ENCODE measurements at regions not wholly inside any gene's neighbourhood (a gene's known extent, or its start where the extent isn't known, plus 50 kb on each side); places are given as distances from the start of the nearest gene placed in this dataset.
"Not testable (repeated sequence)": the region's sequence is repeated elsewhere in the genome, so short reads cannot be mapped to it uniquely, and the experiment has no call there.

DNA sequence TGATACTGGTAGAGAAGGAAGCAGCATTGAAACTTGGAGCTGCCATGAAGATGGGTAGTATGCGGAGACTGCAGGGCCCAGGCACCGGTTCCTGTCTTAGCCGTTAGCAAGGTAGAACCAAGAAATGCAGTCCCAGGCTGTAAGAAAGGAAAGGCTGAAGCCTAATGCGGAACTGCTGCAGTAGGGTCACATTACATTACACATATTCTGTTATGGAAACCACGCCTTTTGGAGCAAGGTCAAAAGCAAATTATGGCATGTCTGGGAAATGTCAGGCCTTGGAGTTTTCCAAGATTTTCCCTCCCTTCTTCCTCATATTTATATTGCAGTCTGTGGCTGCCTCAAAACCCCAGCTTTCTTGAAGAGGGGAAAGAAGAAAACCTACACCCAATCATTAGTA lies 204.8 kb upstream of the RASGEF1B start:
- H3K4me3 Mint-ChIP-seq: no peak overlapping the region
- no peaks in the 10 kb centered on the region for H3K4me1 Mint-ChIP-seq (ENCODE audit: low read depth)
- DNase-seq: no peak
- POLR2A ChIA-PET: no interaction called here
- H3K27ac Mint-ChIP-seq: no peak overlapping the region
- peaks cover 4% of the 10 kb centered on the region for H3K27me3 Mint-ChIP-seq (ENCODE audit: low read depth)
- no peaks in the 10 kb centered on the region for H3K9me3 Mint-ChIP-seq (ENCODE audit: insufficient read depth)
- CTCF ChIA-PET: no interaction called here
- no peaks in the 10 kb centered on the region for H3K36me3 Mint-ChIP-seq (ENCODE audit: low read depth)
- ATAC-seq: no peak

DNA sequence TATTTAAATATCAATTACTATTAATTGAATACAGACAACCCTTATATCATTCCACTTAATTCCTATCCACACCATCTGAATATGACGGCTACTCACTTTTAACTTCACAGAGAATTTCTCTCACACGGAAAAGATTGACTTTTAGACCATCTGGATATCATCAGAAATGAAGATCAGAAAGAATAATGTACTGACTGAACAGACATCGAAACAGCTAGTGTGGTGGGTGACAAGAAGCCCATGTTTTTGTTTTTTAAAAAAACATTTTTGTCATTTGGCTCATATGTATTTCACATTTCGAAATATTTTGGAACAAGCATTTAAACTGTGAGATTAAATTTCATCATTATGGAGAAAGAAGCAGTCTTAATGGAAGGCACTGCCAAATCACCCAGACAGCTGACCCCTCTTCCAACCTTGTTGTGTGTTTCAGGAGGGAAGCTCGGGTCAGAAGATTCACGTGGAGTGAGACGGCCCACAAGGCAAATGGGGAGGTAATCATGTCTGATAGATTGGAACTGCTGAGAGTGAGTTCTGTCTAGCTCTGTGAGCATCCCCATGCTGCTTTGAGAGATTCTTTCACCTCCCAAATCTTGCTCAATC lies 204.2 kb upstream of the RASGEF1B start:
- POLR2A ChIA-PET: no interaction called here
- no peaks in the 10 kb centered on the region for H3K4me1 Mint-ChIP-seq (ENCODE audit: low read depth)
- H3K4me3 Mint-ChIP-seq: no peak overlapping the region
- DNase-seq: no peak
- no peaks in the 10 kb centered on the region for H3K36me3 Mint-ChIP-seq (ENCODE audit: low read depth)
- CTCF ChIA-PET: no interaction called here
- no peaks in the 10 kb centered on the region for H3K9me3 Mint-ChIP-seq (ENCODE audit: insufficient read depth)
- H3K27me3 Mint-ChIP-seq (ENCODE audit: low read depth): peaks cover 4% of the 10 kb centered on the region
- no peak for ATAC-seq
- H3K27ac Mint-ChIP-seq: no peak overlapping the region

DNA sequence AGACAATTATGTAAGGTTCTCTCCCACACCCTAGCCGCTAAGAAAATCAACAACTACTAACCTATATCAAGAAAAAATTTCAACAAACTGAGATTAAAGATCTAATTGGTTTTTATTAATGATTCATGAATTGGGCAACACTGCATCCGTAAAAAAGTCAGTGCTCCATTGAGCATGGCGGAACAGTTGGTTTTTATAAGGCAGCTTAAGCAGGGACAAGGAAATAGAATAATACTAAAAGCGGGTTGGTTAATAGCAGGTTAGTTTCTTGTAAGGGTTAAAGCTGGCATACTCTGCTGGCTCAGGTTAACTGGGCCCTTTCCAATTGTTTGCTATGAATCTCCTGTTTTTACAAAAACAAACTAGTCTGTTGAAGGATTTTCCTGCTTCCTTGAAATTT lies 202.3 kb upstream of the RASGEF1B start:
- Mint-ChIP-seq H3K36me3 (ENCODE audit: low read depth) (no peaks in the 10 kb centered on the region), H3K4me3 (no peak overlapping the region), H3K27me3 (ENCODE audit: low read depth) (no peaks in the 10 kb centered on the region), H3K4me1 (ENCODE audit: low read depth) (no peaks in the 10 kb centered on the region), H3K9me3 (ENCODE audit: insufficient read depth) (no peaks in the 10 kb centered on the region), H3K27ac (no peak overlapping the region)
- ATAC-seq (no peak), DNase-seq (no peak)
- CTCF ChIA-PET: no interaction called here
- POLR2A ChIA-PET: no interaction called here

DNA sequence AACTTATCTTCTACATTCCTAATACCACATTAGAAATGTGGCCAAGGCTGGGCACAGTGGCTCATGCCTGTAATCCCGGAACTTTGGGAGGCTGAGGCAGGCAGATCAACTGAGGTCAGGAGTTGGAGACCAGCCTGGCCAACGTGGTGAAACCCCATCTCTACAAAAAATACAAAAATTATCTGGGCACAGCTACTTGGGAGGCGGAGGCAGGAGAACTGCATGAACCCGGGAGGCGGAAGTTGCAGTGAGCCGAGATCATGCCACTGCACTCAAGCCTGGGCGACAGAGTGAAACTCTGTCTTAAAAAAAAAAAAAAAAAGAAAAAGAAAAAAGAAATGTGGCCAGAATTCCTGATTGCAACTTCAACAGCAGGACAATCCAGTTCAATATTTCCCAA lies 196.6 kb upstream of the RASGEF1B start:
- H3K4me3 Mint-ChIP-seq; H3K4me1 Mint-ChIP-seq (ENCODE audit: low read depth); H3K36me3 Mint-ChIP-seq (ENCODE audit: low read depth); ATAC-seq; DNase-seq; H3K27me3 Mint-ChIP-seq (ENCODE audit: low read depth); H3K9me3 Mint-ChIP-seq (ENCODE audit: insufficient read depth); H3K27ac Mint-ChIP-seq; POLR2A ChIA-PET: not testable (repeated sequence)
- CTCF ChIA-PET: interaction anchor here (0.9 kb wide), 1 partner anchor 201 kb away, joined by 3 read pairs; no protein-coding TSS in a partner anchor

DNA sequence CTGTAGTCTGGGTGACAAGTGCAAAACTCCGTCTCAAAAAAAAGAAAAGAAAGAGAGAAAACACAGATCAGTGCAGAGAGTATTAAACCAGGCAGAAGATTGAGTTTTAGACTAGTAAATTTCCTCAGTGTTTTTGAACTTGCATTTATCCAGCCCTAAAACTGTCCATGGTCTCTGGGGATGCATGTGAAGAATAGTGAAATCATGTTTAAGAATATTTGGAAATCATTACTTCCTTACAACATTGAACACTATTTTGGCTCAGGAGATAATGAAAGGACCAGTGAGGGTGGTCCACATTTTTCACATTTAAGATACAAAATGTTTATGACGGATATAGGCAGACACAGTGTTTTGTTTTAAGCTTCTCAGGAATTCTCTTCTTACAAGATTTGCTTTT lies 195.8 kb upstream of the RASGEF1B start:
- Mint-ChIP-seq H3K36me3 (ENCODE audit: low read depth) (no peaks in the 10 kb centered on the region), H3K9me3 (ENCODE audit: insufficient read depth) (no peaks in the 10 kb centered on the region), H3K4me3 (no peak overlapping the region), H3K4me1 (ENCODE audit: low read depth) (no peaks in the 10 kb centered on the region), H3K27ac (no peak overlapping the region), H3K27me3 (ENCODE audit: low read depth) (no peaks in the 10 kb centered on the region)
- ATAC-seq (no peak), DNase-seq (no peak)
- ChIA-PET POLR2A (no interaction called here), CTCF (interaction anchor here (0.9 kb wide), 1 partner anchor 200 kb away, joined by 3 read pairs; no protein-coding TSS in a partner anchor)

DNA sequence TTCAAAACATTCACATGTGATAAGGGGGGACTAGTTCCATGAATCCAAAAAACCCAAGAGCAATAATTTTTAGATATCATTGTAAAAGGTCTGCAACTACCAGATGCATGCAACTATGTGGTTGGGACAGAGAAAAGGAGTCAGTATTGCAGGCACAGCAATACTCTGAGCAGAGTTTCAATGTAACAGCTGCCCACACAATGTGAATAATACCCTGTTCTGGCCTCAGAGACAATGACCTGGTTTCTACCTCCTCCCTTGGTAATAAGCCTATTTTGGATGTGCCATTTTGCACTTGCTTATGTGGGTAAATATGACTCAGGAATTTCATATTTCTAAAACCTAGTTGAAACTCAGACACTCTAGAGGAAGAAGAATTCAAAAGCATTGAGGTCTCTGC lies 194.8 kb upstream of the RASGEF1B start:
- POLR2A ChIA-PET: no interaction called here
- no peak for ATAC-seq
- Mint-ChIP-seq H3K27me3 (ENCODE audit: low read depth) (no peaks in the 10 kb centered on the region), H3K4me3 (no peak overlapping the region), H3K36me3 (ENCODE audit: low read depth) (no peaks in the 10 kb centered on the region), H3K27ac (no peak overlapping the region), H3K4me1 (ENCODE audit: low read depth) (no peaks in the 10 kb centered on the region), H3K9me3 (ENCODE audit: insufficient read depth) (no peaks in the 10 kb centered on the region)
- CTCF ChIA-PET: interaction anchor here (1.3 kb wide), 1 partner anchor 8 kb away, joined by 3 read pairs; no protein-coding TSS in a partner anchor
- no peak for DNase-seq

DNA sequence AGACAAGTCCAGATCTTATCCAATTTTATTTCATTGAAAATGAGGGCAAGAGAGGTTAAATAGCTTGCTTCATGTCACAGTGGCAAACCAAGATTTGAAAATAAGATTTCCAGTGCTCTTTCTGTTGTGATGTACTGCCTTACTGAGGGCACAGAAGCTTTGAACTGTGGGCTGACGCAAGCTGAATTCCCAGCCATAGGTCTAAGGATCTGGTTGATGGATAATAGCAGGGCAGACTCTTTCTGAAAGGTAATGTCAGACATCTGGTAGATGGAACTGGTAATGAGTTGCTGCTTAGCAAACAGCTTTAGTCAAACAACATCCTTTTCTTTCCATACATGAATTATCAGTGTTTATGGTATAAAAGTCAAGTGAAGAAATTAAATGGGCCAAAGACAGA lies 193.9 kb upstream of the RASGEF1B start:
- ATAC-seq: no peak
- no peak for DNase-seq
- no peaks in the 10 kb centered on the region for H3K9me3 Mint-ChIP-seq (ENCODE audit: insufficient read depth)
- H3K4me3 Mint-ChIP-seq: no peak overlapping the region
- H3K4me1 Mint-ChIP-seq (ENCODE audit: low read depth): no peaks in the 10 kb centered on the region
- H3K27me3 Mint-ChIP-seq (ENCODE audit: low read depth): no peaks in the 10 kb centered on the region
- no peaks in the 10 kb centered on the region for H3K36me3 Mint-ChIP-seq (ENCODE audit: low read depth)
- no peak overlapping the region for H3K27ac Mint-ChIP-seq
- CTCF ChIA-PET: interaction anchor here (0.8 to 1.3 kb wide), 4 partner anchors 9 to 259 kb away, joined by 3 read pairs; no protein-coding TSS in a partner anchor
- POLR2A ChIA-PET: no interaction called here

DNA sequence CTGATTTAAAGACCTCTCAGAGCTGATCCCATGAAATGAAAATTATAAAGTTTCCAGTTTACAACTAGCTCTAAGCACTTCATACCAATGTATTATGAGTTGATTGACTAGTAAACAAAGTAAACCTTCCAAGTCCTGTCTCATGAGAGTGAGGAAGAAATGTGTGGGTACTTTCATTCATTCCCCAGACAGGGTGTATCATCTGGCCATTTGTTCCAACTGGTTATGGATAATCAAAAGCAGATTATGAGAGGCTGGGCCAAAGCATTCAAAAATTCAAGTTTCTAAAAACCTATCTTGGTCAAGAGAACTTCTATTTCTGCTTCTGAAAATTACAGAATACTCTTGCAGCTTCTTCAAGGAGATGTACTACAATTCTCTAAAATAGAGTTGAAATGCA lies 193.3 kb upstream of the RASGEF1B start:
- Mint-ChIP-seq H3K4me3 (no peak overlapping the region), H3K4me1 (ENCODE audit: low read depth) (no peaks in the 10 kb centered on the region), H3K9me3 (ENCODE audit: insufficient read depth) (no peaks in the 10 kb centered on the region), H3K27me3 (ENCODE audit: low read depth) (no peaks in the 10 kb centered on the region), H3K36me3 (ENCODE audit: low read depth) (no peaks in the 10 kb centered on the region), H3K27ac (no peak overlapping the region)
- ChIA-PET CTCF (interaction anchor here (0.9 to 1.3 kb wide), 3 partner anchors 10 to 259 kb away, joined by 3 read pairs; no protein-coding TSS in a partner anchor), POLR2A (no interaction called here)
- ATAC-seq: no peak
- DNase-seq: no peak

DNA sequence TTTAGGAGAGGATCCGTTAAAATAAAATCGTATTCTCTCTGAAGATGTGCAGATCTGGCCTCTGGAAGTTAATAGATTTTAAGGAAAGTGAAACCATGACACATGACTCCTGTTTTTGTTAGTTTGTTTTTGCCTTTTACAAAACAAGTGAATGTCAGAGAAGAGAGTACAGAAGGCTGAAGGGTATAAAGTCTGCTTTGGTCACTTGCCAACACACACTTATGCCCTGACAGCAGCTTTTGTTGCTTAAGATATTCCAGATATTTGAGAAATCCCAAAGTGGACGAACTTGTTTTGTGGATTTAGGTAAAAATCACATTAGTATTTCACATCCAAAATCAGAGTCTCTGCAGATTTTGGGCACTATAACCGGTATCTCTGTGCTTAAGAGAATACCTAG lies 192.4 kb upstream of the RASGEF1B start:
- CTCF ChIA-PET: interaction anchor here (0.8 kb wide), 1 partner anchor 312 kb away, joined by 3 read pairs; no protein-coding TSS in a partner anchor
- Mint-ChIP-seq H3K27ac (no peak overlapping the region), H3K4me3 (no peak overlapping the region), H3K4me1 (ENCODE audit: low read depth) (no peaks in the 10 kb centered on the region), H3K9me3 (ENCODE audit: insufficient read depth) (peaks cover 4% of the 10 kb centered on the region), H3K36me3 (ENCODE audit: low read depth) (no peaks in the 10 kb centered on the region), H3K27me3 (ENCODE audit: low read depth) (no peaks in the 10 kb centered on the region)
- DNase-seq (no peak), ATAC-seq (no peak)
- POLR2A ChIA-PET: no interaction called here

DNA sequence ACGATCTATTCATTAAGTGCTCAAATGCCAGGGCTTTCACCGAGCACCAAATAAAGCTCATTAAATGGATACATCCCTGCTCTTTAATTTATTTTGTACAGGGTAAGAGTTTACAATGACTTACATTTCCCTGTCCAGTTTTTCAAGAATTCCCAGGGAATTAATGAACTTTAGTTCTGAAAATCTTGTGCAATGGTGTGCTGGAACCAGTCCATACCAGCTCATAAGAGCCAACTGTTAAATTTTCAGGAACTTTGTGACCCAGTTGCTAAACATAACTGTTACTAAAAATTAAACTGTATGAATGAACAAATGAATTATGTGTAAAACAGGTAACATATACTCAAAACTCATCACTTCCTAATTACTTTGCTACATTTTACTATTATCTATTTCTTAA lies 191.7 kb upstream of the RASGEF1B start:
- H3K27ac Mint-ChIP-seq: no peak overlapping the region
- no peak for DNase-seq
- H3K36me3 Mint-ChIP-seq (ENCODE audit: low read depth): no peaks in the 10 kb centered on the region
- no peak overlapping the region for H3K4me3 Mint-ChIP-seq
- no peaks in the 10 kb centered on the region for H3K4me1 Mint-ChIP-seq (ENCODE audit: low read depth)
- ChIA-PET POLR2A (no interaction called here), CTCF (no interaction called here)
- no peaks in the 10 kb centered on the region for H3K27me3 Mint-ChIP-seq (ENCODE audit: low read depth)
- ATAC-seq: no peak
- peaks cover 4% of the 10 kb centered on the region for H3K9me3 Mint-ChIP-seq (ENCODE audit: insufficient read depth)

DNA sequence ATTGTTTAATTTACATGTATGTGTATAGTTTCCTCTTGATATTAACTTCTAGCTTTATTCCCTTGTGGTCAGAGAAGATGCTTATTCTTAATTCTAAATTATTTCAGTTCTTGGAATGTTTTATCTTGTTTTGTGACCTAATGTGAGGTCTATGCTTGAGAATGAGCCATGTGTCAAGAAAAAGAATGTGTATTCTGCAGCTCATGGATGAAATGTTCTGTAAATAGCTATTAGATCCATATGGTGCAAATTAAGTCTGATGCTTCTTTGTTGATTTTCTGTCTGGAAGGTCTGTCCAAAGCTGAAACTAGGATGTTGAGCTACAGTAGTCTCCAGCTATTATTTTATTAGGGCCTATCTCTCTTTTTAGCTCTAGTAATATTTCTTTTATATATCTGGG lies 187.3 kb upstream of the RASGEF1B start:
- CTCF ChIA-PET: interaction anchor here (1.8 kb wide), 1 partner anchor 192 kb away, joined by 4 read pairs; no protein-coding TSS in a partner anchor

DNA sequence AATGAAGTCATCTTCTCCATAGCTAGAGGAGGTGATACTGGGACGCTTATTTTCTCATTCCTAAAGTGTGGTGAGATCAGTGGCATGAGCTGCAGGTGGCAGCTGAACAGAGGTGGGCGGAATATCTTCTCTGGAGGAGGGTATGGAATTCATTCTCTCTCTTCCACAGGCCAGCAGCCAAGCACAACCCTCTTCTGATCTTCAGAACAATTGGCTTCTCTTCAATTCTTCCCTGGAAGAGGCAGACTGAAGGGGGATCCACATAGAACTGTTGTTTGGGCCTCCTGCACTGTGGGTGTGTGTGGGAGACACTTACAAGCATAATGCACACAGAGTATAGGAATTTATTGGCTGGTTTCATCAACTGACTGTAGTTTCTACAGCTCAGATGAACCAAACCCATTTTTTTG lies 180.4 kb upstream of the RASGEF1B start:
- Mint-ChIP-seq H3K4me1 (ENCODE audit: low read depth) (peaks cover 44% of the 10 kb centered on the region), H3K27ac (no peak overlapping the region), H3K4me3 (no peak overlapping the region), H3K9me3 (ENCODE audit: insufficient read depth) (no peaks in the 10 kb centered on the region), H3K36me3 (ENCODE audit: low read depth) (no peaks in the 10 kb centered on the region), H3K27me3 (ENCODE audit: low read depth) (no peaks in the 10 kb centered on the region)
- POLR2A ChIA-PET: no interaction called here
- CTCF ChIA-PET: interaction anchor here (1.1 to 3.0 kb wide), 2 partner anchors 31 to 181 kb away, joined by 3 to 15 read pairs; partner anchors contain the start of gene RASGEF1B
- no peak for ATAC-seq
- DNase-seq: no peak

More for the DNA sequence above, 187.3 kb upstream of the RASGEF1B start:
- H3K27me3 Mint-ChIP-seq (ENCODE audit: low read depth): no peaks in the 10 kb centered on the region
- H3K27ac Mint-ChIP-seq: no peak overlapping the region
- H3K4me3 Mint-ChIP-seq: no peak overlapping the region
- H3K9me3 Mint-ChIP-seq (ENCODE audit: insufficient read depth): peaks cover 4% of the 10 kb centered on the region
- peaks cover 2% of the 10 kb centered on the region for H3K36me3 Mint-ChIP-seq (ENCODE audit: low read depth)
- ATAC-seq: no peak
- POLR2A ChIA-PET: no interaction called here
- no peak for DNase-seq
- no peaks in the 10 kb centered on the region for H3K4me1 Mint-ChIP-seq (ENCODE audit: low read depth)

Data from activated CD8-positive, alpha-beta T cell treated with anti-CD3 and anti-CD28 coated beads, Interleukin-2, amount 10 ng/mL, durations not matched to agents 7 days and 5 days (primary cell).